Ishikawa (cell line): ENCODE measurements at regions not wholly inside any gene's neighbourhood (a gene's known extent, or its start where the extent isn't known, plus 50 kb on each side); places are given as distances from the start of the nearest gene placed in this dataset.

Source experiments
- CEBPB ChIP-seq: IDR thresholded peaks from 2 replicates; pipeline ENCODE4 v1.6.1; 2012
- CREB1 ChIP-seq: IDR thresholded peaks from 2 replicates; pipeline ENCODE4 v1.6.1; 2012; ENCODE audit warnings: low read depth
- FOXM1 ChIP-seq: IDR thresholded peaks from 2 replicates; pipeline ENCODE4 v1.6.1; 2012; ENCODE audit warnings: low read depth, borderline replicate concordance
- MAX ChIP-seq: IDR thresholded peaks from 2 replicates; pipeline ENCODE4 v1.6.1; 2012
- TAF1 ChIP-seq: IDR thresholded peaks from 2 replicates; pipeline ENCODE4 v1.6.1; 2012; ENCODE audit warnings: low read depth, mild to moderate bottlenecking
- YY1 ChIP-seq: IDR thresholded peaks from 2 replicates; pipeline ENCODE4 v1.6.1; 2012; ENCODE audit warnings: low read depth
- ZBTB7A ChIP-seq: IDR thresholded peaks from 2 replicates; pipeline ENCODE4 v1.6.1; 2012; ENCODE audit warnings: low read depth
- TF ChIP-seq, protein P1 (sequence below): IDR thresholded peaks from 2 replicates; pipeline ENCODE4 v1.6.1; 2012; ENCODE audit warnings: low read depth, mild to moderate bottlenecking

DNA sequence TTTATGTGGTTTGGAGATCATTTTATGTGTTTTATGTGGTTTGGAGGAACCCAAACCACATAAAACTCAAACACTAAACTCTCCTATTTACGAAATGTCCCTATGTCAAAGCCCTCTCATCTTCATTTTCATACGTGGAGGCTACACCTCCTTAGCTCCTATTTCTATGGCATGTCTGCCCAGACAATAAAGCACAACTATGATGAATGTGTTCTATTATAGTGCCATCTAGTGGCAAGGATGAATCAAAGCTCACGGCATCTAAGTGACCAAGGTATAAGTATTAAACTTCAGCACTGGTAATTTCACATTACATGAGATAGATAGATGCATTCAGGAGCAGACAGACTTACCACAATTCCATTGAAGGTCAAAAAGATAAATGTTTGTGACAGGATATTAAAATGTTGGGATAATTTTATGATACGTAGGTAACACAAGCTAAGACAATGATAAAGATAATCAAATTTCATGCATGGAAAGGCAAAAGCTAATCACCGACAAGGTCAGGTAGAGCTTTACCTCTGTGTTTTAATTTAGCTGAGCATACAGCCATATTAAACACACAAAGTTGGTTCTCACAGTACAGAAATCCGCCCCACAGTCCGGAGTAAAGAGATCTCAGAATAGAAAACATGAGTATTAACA lies 130.6 kb upstream of the FHIT start:
- TF ChIP-seq CREB1 (no peak), CEBPB (no peak), MAX (no peak), ZBTB7A (no peak), YY1 (no peak), TAF1 (no peak), FOXM1 (no peak)
- TF ChIP-seq, protein P1, sequence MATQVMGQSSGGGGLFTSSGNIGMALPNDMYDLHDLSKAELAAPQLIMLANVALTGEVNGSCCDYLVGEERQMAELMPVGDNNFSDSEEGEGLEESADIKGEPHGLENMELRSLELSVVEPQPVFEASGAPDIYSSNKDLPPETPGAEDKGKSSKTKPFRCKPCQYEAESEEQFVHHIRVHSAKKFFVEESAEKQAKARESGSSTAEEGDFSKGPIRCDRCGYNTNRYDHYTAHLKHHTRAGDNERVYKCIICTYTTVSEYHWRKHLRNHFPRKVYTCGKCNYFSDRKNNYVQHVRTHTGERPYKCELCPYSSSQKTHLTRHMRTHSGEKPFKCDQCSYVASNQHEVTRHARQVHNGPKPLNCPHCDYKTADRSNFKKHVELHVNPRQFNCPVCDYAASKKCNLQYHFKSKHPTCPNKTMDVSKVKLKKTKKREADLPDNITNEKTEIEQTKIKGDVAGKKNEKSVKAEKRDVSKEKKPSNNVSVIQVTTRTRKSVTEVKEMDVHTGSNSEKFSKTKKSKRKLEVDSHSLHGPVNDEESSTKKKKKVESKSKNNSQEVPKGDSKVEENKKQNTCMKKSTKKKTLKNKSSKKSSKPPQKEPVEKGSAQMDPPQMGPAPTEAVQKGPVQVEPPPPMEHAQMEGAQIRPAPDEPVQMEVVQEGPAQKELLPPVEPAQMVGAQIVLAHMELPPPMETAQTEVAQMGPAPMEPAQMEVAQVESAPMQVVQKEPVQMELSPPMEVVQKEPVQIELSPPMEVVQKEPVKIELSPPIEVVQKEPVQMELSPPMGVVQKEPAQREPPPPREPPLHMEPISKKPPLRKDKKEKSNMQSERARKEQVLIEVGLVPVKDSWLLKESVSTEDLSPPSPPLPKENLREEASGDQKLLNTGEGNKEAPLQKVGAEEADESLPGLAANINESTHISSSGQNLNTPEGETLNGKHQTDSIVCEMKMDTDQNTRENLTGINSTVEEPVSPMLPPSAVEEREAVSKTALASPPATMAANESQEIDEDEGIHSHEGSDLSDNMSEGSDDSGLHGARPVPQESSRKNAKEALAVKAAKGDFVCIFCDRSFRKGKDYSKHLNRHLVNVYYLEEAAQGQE: no peak
